GM13977 (cell line): ENCODE measurements at regions not wholly inside any gene's neighbourhood (a gene's known extent, or its start where the extent isn't known, plus 50 kb on each side); places are given as distances from the start of the nearest gene placed in this dataset.

Source experiments
- DNase-seq: peaks from one replicate; pipeline ENCODE4 v3.0.0; 2012; ENCODE audit warnings: low spot score
- in situ Hi-C: fragments of 300-500 bp; cut with MboI; formaldehyde crosslinking; loops from one replicate; pipeline ENCODE4 v1.12.0; 2022; ENCODE audit warnings: low sequenced_read_pairs, low pct_unique_long_range_greater_than_20kb, mixed read lengths, inconsistent platforms; ENCODE audit not compliant: unreplicated experiment
- TF ChIP-seq, protein P1 (sequence below): IDR thresholded peaks from 2 replicates; pipeline ENCODE4 v1.5.1; 2012; ENCODE audit warnings: mild to moderate bottlenecking, control low read depth; ENCODE audit not compliant: insufficient read depth; ENCODE audit errors: extremely low read depth, missing control alignments

DNA sequence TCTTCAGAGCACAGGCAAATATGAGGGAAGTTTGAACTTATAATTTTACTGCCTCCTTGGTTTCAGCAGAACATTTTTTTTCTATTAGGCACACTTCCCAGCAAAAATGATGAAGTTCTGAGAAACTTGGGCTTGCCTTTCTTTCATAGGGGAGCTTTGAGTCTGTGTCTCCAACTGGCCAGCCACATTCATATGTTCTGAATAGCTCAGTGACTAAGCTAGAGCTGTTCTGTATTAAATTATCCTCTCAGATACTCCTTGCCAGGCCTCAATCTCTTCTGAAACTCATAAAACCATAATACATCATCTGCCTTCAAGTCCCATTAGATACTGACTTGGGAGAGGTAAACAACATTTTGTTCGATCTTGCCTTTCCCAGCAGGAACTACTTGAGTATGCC is 476.5 kb downstream of the GPAM start:
- DNase-seq: no peak
- in situ Hi-C loops: no loop called here
- TF ChIP-seq, protein P1, sequence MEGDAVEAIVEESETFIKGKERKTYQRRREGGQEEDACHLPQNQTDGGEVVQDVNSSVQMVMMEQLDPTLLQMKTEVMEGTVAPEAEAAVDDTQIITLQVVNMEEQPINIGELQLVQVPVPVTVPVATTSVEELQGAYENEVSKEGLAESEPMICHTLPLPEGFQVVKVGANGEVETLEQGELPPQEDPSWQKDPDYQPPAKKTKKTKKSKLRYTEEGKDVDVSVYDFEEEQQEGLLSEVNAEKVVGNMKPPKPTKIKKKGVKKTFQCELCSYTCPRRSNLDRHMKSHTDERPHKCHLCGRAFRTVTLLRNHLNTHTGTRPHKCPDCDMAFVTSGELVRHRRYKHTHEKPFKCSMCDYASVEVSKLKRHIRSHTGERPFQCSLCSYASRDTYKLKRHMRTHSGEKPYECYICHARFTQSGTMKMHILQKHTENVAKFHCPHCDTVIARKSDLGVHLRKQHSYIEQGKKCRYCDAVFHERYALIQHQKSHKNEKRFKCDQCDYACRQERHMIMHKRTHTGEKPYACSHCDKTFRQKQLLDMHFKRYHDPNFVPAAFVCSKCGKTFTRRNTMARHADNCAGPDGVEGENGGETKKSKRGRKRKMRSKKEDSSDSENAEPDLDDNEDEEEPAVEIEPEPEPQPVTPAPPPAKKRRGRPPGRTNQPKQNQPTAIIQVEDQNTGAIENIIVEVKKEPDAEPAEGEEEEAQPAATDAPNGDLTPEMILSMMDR: no peak

DNA sequence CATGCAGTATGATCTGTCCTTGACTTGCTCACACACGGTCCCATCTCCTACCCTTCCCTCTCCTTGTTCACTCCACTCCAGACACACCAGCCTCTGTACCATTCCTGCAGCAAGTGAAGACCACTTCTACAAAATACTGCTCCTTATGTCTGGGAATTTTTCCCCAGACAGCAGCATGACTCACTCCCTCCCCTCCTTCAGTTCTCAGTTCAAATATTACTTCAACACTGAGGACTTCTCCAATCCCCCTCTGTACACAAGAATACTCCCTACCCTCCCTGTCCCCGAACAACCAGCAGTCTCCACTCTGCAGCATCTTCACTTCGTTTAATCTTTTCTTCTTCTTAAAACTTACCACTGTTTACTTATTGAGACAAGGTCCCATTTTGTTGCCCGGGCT is 474.0 kb downstream of the GPAM start:
- TF ChIP-seq, protein P1: no peak
- no peak for DNase-seq
- in situ Hi-C loops: no loop called here

DNA sequence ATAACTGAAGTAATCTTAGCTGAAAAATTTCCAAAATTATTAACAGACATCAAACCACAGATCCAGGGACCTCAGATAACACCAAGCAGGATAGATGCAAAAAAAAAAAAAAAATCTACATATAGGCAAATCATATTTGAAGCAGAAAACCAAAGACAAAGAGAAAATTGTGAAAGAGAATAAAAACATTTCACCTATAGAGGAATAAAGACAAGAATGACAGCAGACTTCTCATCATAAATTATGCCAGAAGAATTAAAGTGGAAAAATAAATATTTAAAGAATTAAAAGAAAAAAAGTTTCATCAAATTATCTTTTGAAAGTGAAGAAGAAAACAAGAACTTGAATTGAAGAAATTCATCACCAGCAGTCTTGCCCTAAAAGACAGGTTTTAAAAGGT is 467.5 kb downstream of the GPAM start:
- TF ChIP-seq, protein P1: no peak
- in situ Hi-C loops: no loop called here
- DNase-seq: no peak

- in situ Hi-C loops: no loop called here
- TF ChIP-seq, protein P1: no peak
- no peak for DNase-seq
These were observed 459.4 kb downstream of the GPAM start for GRCh38 chr10:111724121-111724520.

DNA sequence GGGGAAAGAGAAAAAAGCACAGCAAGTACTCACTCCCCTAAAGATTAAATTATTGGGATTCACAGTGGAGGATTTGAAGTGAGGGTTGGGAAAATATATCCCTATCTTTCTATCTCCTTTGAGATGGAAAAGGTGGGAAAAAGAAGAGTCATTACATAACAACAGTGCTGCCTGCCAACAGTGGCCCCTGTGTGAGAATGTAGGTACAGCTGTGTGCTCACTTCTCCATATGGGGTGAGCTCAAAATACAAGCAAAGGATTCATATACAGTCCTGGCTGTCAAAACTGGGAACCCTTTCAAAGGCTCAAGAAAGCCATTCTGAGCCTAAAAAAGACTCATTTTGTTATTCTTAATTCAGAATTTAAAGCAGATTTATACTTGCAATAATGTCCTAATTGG is 458.5 kb downstream of the GPAM start:
- TF ChIP-seq, protein P1: no peak
- in situ Hi-C loops: no loop called here
- DNase-seq: no peak

- in situ Hi-C loops: no loop called here
- DNase-seq: no peak
- TF ChIP-seq, protein P1: no peak
These were observed 451.3 kb downstream of the GPAM start for GRCh38 chr10:111732166-111732785.
